ENCODE measurements at regions not wholly inside any gene's neighbourhood (a gene's known extent, or its start where the extent isn't known, plus 50 kb on each side); places are given as distances from the start of the nearest gene placed in this dataset.
A peak's percentile ranks its signal among the peaks of the same experiment; 100 is the strongest.

- no peaks in the 10 kb centered on the region for H3K9me3 Mint-ChIP-seq
Observed at GRCh38 chrX:140913802-140914501, 88.4 kb upstream of the SPANXB1 start.

DNA sequence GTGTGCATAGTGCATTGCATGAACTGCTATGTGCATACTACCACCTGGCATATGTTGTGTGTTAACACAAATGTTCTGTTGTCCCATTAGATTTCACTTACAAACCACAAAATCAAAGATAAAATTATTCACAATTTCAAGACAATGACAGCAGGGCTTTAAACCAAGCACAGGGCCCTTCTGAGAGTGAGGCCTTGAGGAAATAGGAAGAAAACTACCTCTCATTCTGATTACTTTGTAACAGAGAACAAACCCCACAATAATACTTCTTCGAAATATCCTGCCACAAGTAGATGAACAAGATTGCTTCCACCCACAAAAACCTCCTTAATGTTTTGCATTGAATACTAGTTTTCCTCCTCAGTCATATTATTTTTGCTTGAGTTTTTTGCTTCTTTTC, 85.5 kb upstream of the SPANXB1 start:
- Histone ChIP-seq H3K27ac (no peak overlapping the region), H3K4me1 (no peaks in the 10 kb centered on the region), H3K27me3 (no peaks in the 10 kb centered on the region), H3K79me2 (ENCODE audit: low read depth) (no peaks in the 10 kb centered on the region), H3K36me3 (no peaks in the 10 kb centered on the region), H3F3A (ENCODE audit: low read depth) (no peaks in the 10 kb centered on the region), H3K9me3 (ENCODE audit: low read depth) (no peaks in the 10 kb centered on the region), H2AFZ (replicated peaks) (no peak overlapping the region), H3K4me2 (no peak overlapping the region), H4K20me1 (ENCODE audit: low read depth) (no peaks in the 10 kb centered on the region), H3K9ac (no peak overlapping the region), H3K4me3 (no peak overlapping the region)
- Mint-ChIP-seq H3K27ac (no peak overlapping the region), H3K9me3 (no peaks in the 10 kb centered on the region), H3K4me1 (no peaks in the 10 kb centered on the region), H3K27me3 (ENCODE audit: insufficient read depth, low read depth) (no peaks in the 10 kb centered on the region), H3K36me3 (no peaks in the 10 kb centered on the region), H3K4me3 (no peak overlapping the region)
- TF ChIP-seq EZH2 (IDR thresholded peaks at IDR 0.05) (no peak), EZH2phosphoT487 (IDR thresholded peaks at IDR 0.05) (no peak)
- DNase-seq (ENCODE audit: low spot score): no peak

More at GRCh38 chrX:140913802-140914501, 88.4 kb upstream of the SPANXB1 start:
- no peaks in the 10 kb centered on the region for H3K79me2 ChIP-seq (ENCODE audit: low read depth)
- no peaks in the 10 kb centered on the region for H3K27me3 ChIP-seq
- H3K36me3 ChIP-seq: no peaks in the 10 kb centered on the region
- Mint-ChIP-seq H3K36me3 (no peaks in the 10 kb centered on the region), H3K27ac (no peak overlapping the region), H3K27me3 (ENCODE audit: insufficient read depth, low read depth) (peaks cover 4% of the 10 kb centered on the region), H3K4me3 (no peak overlapping the region), H3K4me1 (no peaks in the 10 kb centered on the region)
- no peak for TF ChIP-seq EZH2phosphoT487 (IDR thresholded peaks at IDR 0.05)
- TF ChIP-seq, protein P1, sequence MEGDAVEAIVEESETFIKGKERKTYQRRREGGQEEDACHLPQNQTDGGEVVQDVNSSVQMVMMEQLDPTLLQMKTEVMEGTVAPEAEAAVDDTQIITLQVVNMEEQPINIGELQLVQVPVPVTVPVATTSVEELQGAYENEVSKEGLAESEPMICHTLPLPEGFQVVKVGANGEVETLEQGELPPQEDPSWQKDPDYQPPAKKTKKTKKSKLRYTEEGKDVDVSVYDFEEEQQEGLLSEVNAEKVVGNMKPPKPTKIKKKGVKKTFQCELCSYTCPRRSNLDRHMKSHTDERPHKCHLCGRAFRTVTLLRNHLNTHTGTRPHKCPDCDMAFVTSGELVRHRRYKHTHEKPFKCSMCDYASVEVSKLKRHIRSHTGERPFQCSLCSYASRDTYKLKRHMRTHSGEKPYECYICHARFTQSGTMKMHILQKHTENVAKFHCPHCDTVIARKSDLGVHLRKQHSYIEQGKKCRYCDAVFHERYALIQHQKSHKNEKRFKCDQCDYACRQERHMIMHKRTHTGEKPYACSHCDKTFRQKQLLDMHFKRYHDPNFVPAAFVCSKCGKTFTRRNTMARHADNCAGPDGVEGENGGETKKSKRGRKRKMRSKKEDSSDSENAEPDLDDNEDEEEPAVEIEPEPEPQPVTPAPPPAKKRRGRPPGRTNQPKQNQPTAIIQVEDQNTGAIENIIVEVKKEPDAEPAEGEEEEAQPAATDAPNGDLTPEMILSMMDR (IDR thresholded peaks at IDR 0.05): no peak
- TF ChIP-seq EZH2 (IDR thresholded peaks at IDR 0.05): no peak
- DNase-seq (ENCODE audit: low spot score): no peak
- no peak overlapping the region for H2AFZ ChIP-seq (replicated peaks)
- no peaks in the 10 kb centered on the region for H4K20me1 ChIP-seq (ENCODE audit: low read depth)
- no peaks in the 10 kb centered on the region for H3K9me3 ChIP-seq (ENCODE audit: low read depth)
- no peak overlapping the region for H3K4me3 ChIP-seq
- no peak overlapping the region for H3K9ac ChIP-seq
- no peak overlapping the region for H3K27ac ChIP-seq
- H3K4me1 ChIP-seq: no peaks in the 10 kb centered on the region
- H3F3A ChIP-seq (ENCODE audit: low read depth): no peaks in the 10 kb centered on the region
- no peak overlapping the region for H3K4me2 ChIP-seq

- no peaks in the 10 kb centered on the region for H3K79me2 ChIP-seq (ENCODE audit: low read depth)
- H3K27me3 Mint-ChIP-seq (ENCODE audit: insufficient read depth, low read depth): no peaks in the 10 kb centered on the region
- H3K36me3 Mint-ChIP-seq: no peaks in the 10 kb centered on the region
- no peaks in the 10 kb centered on the region for H3K4me1 Mint-ChIP-seq
- peak overlapping the region; percentile 34 for H2AFZ ChIP-seq (replicated peaks)
- no peaks in the 10 kb centered on the region for H3K9me3 Mint-ChIP-seq
- H3K9ac ChIP-seq: no peak overlapping the region
- H4K20me1 ChIP-seq (ENCODE audit: low read depth): no peaks in the 10 kb centered on the region
- H3K4me2 ChIP-seq: no peak overlapping the region
- no peak for DNase-seq (ENCODE audit: low spot score)
- no peak overlapping the region for H3K4me3 ChIP-seq
- no peak overlapping the region for H3K4me3 Mint-ChIP-seq
- no peaks in the 10 kb centered on the region for H3K27me3 ChIP-seq
- TF ChIP-seq EZH2phosphoT487 (IDR thresholded peaks at IDR 0.05): no peak
- TF ChIP-seq, protein P1 (IDR thresholded peaks at IDR 0.05): no peak
- no peak for TF ChIP-seq EZH2 (IDR thresholded peaks at IDR 0.05)
- no peak overlapping the region for H3K27ac ChIP-seq
- no peaks in the 10 kb centered on the region for H3K4me1 ChIP-seq
- no peaks in the 10 kb centered on the region for H3K9me3 ChIP-seq (ENCODE audit: low read depth)
- no peaks in the 10 kb centered on the region for H3K36me3 ChIP-seq
- no peak overlapping the region for H3K27ac Mint-ChIP-seq
- H3F3A ChIP-seq (ENCODE audit: low read depth): no peaks in the 10 kb centered on the region
Observed at GRCh38 chrX:140917354-140918115, 84.9 kb upstream of the SPANXB1 start.
